K562 (cell line): ENCODE measurements at regions not wholly inside any gene's neighbourhood (a gene's known extent, or its start where the extent isn't known, plus 50 kb on each side); places are given as distances from the start of the nearest gene placed in this dataset.

Source experiments
- ATAC-seq: fragments of 200-7000 bp; cut with Tn5 transposase; 3 replicates; pipeline ENCODE4 v1.9.1; 2020; ENCODE audit warnings: moderate library complexity
- BruUV-seq: library from RNA; stranded (reverse); fragments of 400-500 nt; replicated peaks from 2 replicates; lab custom pipeline; 2021; lab: Mats Ljungman, UMichigan
- CTCF ChIA-PET: fragments of 300-600 bp; formaldehyde crosslinking; extraction: SDS; loops from one replicate; lab custom pipeline; 2021; ENCODE audit warnings: low intra/inter-chr PET ratio; lab: Yijun Ruan, JAX
- POLR2A ChIA-PET: fragments of 300-600, 350-650 bp; sonication (Branson Sonifier 250); formaldehyde crosslinking; extraction: SDS; loops from one replicate; lab custom pipeline; 2021; ENCODE audit warnings: antibody characterized with exemption, inconsistent platforms; lab: Yijun Ruan, JAX
- DNase-seq, 4 experiments: peaks; one replicate each; pipeline versions ENCODE4 v3.0.0 to v3.0.0-alpha.2; 2011 to 2018; ENCODE audit warnings: low spot score in 3 of 4, mixed read lengths in 3 of 4; ENCODE audit errors: extremely low read depth in 1 of 4
- FAIRE-seq: peaks from 2 replicates; lab custom pipeline; 2011; peaks lifted over from hg19 to GRCh38; lab: Jason Lieb, UNC
- H2AFZ ChIP-seq: 2 replicates; pipeline ENCODE4 v1.6.0; 2011; ENCODE audit warnings: low read depth, low read length, control low read depth, inconsistent platforms
- H3K27ac ChIP-seq: fragments of 200-600 bp; 3 replicates; pipeline ENCODE4 v1.8.0; 2011; ENCODE audit warnings: low read depth, mild to moderate bottlenecking, control low read depth, inconsistent platforms, low read length, moderate library complexity, mixed read lengths; ENCODE audit errors: extremely low read depth
- H3K27me3 ChIP-seq, 2 experiments: fragments of 300-600 bp in 1 of 2; 2 replicates in 1 of 2; 3 replicates in 1 of 2; pipeline versions ENCODE4 v1.6.0 to v1.8.0; 2011; ENCODE audit warnings: inconsistent platforms in 2 of 2, low read length in 2 of 2, mild to moderate bottlenecking in 1 of 2, mixed read lengths in 1 of 2, moderate library complexity in 1 of 2; ENCODE audit not compliant: control insufficient read depth in 2 of 2, insufficient read depth in 2 of 2
- H3K36me3 ChIP-seq: fragments of 300-600 bp; 3 replicates; pipeline ENCODE4 v1.8.0; 2011; ENCODE audit warnings: mild to moderate bottlenecking, low read length, inconsistent platforms; ENCODE audit not compliant: control insufficient read depth, insufficient read depth
- H3K4me1 ChIP-seq, 2 experiments: fragments of 200-600 bp in 1 of 2; replicated peaks in 1 of 2; 2 replicates in 1 of 2; 3 replicates in 1 of 2; pipeline versions ENCODE4 v1.5.1 to v1.8.0; 2011; ENCODE audit warnings: inconsistent platforms in 2 of 2, low read length in 2 of 2, mild to moderate bottlenecking in 1 of 2, mixed read lengths in 1 of 2, moderate library complexity in 1 of 2; ENCODE audit not compliant: control insufficient read depth in 2 of 2, insufficient read depth in 2 of 2
- H3K4me2 ChIP-seq: 2 replicates; pipeline ENCODE4 v1.6.1; 2011; ENCODE audit warnings: low read length, control low read depth, inconsistent platforms, mixed read lengths; ENCODE audit not compliant: insufficient read depth
- H3K4me3 ChIP-seq: fragments of 200-600 bp; sonication (generic), shearing (Covaris generic); 2 replicates; pipeline ENCODE4 v1.5.1; 2016; ENCODE audit warnings: control low read depth, inconsistent platforms
- H3K79me2 ChIP-seq: fragments of 200-600 bp; 3 replicates; pipeline ENCODE4 v1.8.0; 2011; ENCODE audit warnings: low read length, inconsistent platforms; ENCODE audit not compliant: control insufficient read depth, insufficient read depth
- H3K9ac ChIP-seq, 2 experiments: 2 replicates each; pipeline versions ENCODE4 v1.6.0 to v1.6.1; 2011; ENCODE audit warnings: low read depth in 2 of 2, low read length in 2 of 2, control low read depth in 1 of 2, inconsistent platforms in 1 of 2, mild to moderate bottlenecking in 1 of 2, mixed read lengths in 1 of 2; ENCODE audit not compliant: insufficient read depth in 1 of 2
- H3K9me1 ChIP-seq: one replicate; pipeline ENCODE4 v1.6.0; 2011; ENCODE audit warnings: inconsistent platforms, mild to moderate bottlenecking, low read length, moderate library complexity; ENCODE audit not compliant: control insufficient read depth, insufficient read depth
- H3K9me3 ChIP-seq: replicated peaks from 2 replicates; pipeline ENCODE4 v1.5.1; 2011; ENCODE audit warnings: low read depth, low read length, inconsistent platforms; ENCODE audit not compliant: control insufficient read depth, insufficient read depth
- H4K20me1 ChIP-seq: replicated peaks from 2 replicates; pipeline ENCODE4 v1.6.1; 2011; ENCODE audit warnings: low read length, inconsistent platforms, mixed read lengths; ENCODE audit not compliant: control insufficient read depth, insufficient read depth
- ATF7 ChIP-seq: fragments of 450-650 bp; IDR thresholded peaks from 2 replicates; pipeline ENCODE4 v1.7.1; 2014; ENCODE audit warnings: mild to moderate bottlenecking, moderate library complexity
- CBX1 ChIP-seq: sonication (generic); IDR thresholded peaks from 2 replicates; pipeline ENCODE4 v1.6.1; 2016; ENCODE audit warnings: antibody characterized with exemption, low read depth, mild to moderate bottlenecking
- ESRRB ChIP-seq: fragments of 250-450 bp; sonication (Bioruptor Pico); IDR thresholded peaks from 2 replicates; pipeline ENCODE4 v1.5.0; 2020; ENCODE audit warnings: mild to moderate bottlenecking, moderate library complexity, borderline replicate concordance
- FOS ChIP-seq: IDR thresholded peaks from 3 replicates; pipeline ENCODE4 v1.6.1; 2011; ENCODE audit not compliant: insufficient read length; ENCODE audit errors: extremely low read depth
- GMEB1 ChIP-seq: fragments of 250-450 bp; sonication (Bioruptor Pico); IDR thresholded peaks from 2 replicates; pipeline ENCODE4 v1.4.0; 2020; ENCODE audit warnings: mild to moderate bottlenecking
- KHSRP ChIP-seq: fragments of 450-650 bp; IDR thresholded peaks from 2 replicates; pipeline ENCODE4 v1.6.1; 2017
- PRMT5 ChIP-seq: sonication (generic); formaldehyde crosslinking; IDR thresholded peaks from 2 replicates; pipeline ENCODE4 v1.5.0; 2020; ENCODE audit warnings: missing genetic modification reagents
- SFPQ ChIP-seq: fragments of 200-400 bp; formaldehyde crosslinking; IDR thresholded peaks from 2 replicates; pipeline ENCODE4 v1.6.1; 2017; ENCODE audit warnings: mild to moderate bottlenecking, low read depth, low read length, moderate library complexity
- SOX6 ChIP-seq: fragments of 450-650 bp; IDR thresholded peaks from 2 replicates; pipeline ENCODE4 v1.6.1; 2014; ENCODE audit warnings: mild to moderate bottlenecking
- ZNF184 ChIP-seq: sonication (generic); formaldehyde crosslinking; IDR thresholded peaks from 2 replicates; pipeline ENCODE4 v1.5.0; 2020; ENCODE audit warnings: missing genetic modification reagents
- ZNF217 ChIP-seq: sonication (generic); formaldehyde crosslinking; IDR thresholded peaks from 2 replicates; pipeline ENCODE4 v1.8.0; 2022; ENCODE audit warnings: mild to moderate bottlenecking, missing genetic modification reagents
- WGBS: fragments of 100-300 bp; shearing (Covaris generic); methylation state at CpG from one replicate; pipeline ENCODE4 v1.1.6; 2016; ENCODE audit warnings: low coverage, mixed read lengths; ENCODE audit not compliant: insufficient coverage; ENCODE audit errors: missing lambda C conversion rate; 5-methylcytosine and 5-hydroxymethylcytosine counted together
- in situ Hi-C: fragments of 300-500 bp; cut with MboI; formaldehyde crosslinking; loops from 4 replicates; pipeline ENCODE4 v1.15.0; 2018; ENCODE audit warnings: inconsistent platforms, mixed read lengths
- intact Hi-C: fragments of 100-400 bp; cut with micrococcal nuclease; formaldehyde crosslinking; loops from 2 replicates; pipeline ENCODE4 v1.14.2; 2022

GRCh38 chr14:28001002-28001401, 765.6 kb upstream of the FOXG1 start:
- no peaks in the 10 kb centered on the region for H3K9me3 ChIP-seq
- H3K27me3 ChIP-seq = no peaks in the 10 kb centered on the region
- 0% methylated on average over 4 of the region's 5 CpGs for WGBS
- CTCF ChIA-PET = no interaction called here
- H3K79me2 ChIP-seq = no peaks in the 10 kb centered on the region
- POLR2A ChIA-PET = no interaction called here
- no peak overlapping the region for H2AFZ ChIP-seq
- H3K4me3 ChIP-seq = no peak overlapping the region
- no peak overlapping the region for H3K4me2 ChIP-seq
- no peak overlapping the region for H3K9ac ChIP-seq
- intact Hi-C loops = no loop called here
- no peak for DNase-seq
- no peak for TF ChIP-seq ZNF217 (CRISPR knock-in tag)
- TF ChIP-seq ATF7 = no peak
- TF ChIP-seq GMEB1 = no peak
- no TSS peak for BruUV-seq
- no peak for ATAC-seq
- in situ Hi-C loops = no loop called here
- no peaks in the 10 kb centered on the region for H4K20me1 ChIP-seq
- H3K9me1 ChIP-seq = no peaks in the 10 kb centered on the region
- no peaks in the 10 kb centered on the region for H3K4me1 ChIP-seq
- no peak for FAIRE-seq
- H3K36me3 ChIP-seq = no peaks in the 10 kb centered on the region
- no peak overlapping the region for H3K27ac ChIP-seq

GRCh38 chr14:28012629-28013415, 753.8 kb upstream of the FOXG1 start:
- H3K4me1 ChIP-seq = no peaks in the 10 kb centered on the region
- no peaks in the 10 kb centered on the region for H3K9me1 ChIP-seq
- H3K9ac ChIP-seq = no peak overlapping the region
- ATAC-seq = no peak
- WGBS = 7% methylated on average over 5 of the region's 6 CpGs
- BruUV-seq = no TSS peak
- H2AFZ ChIP-seq = no peak overlapping the region
- intact Hi-C loops = no loop called here
- no peaks in the 10 kb centered on the region for H3K9me3 ChIP-seq
- no peak overlapping the region for H3K4me2 ChIP-seq
- no peaks in the 10 kb centered on the region for H3K36me3 ChIP-seq
- no peak for FAIRE-seq
- ChIA-PET POLR2A (no interaction called here), CTCF (no interaction called here)
- no peak for TF ChIP-seq ESRRB (CRISPR knock-in tag)
- no peak for TF ChIP-seq CBX1
- TF ChIP-seq ZNF184 = no peak
- TF ChIP-seq KHSRP = no peak
- no peak for TF ChIP-seq SOX6
- no peak for TF ChIP-seq PRMT5
- no peak for TF ChIP-seq FOS
- TF ChIP-seq SFPQ = no peak
- DNase-seq = no peak
- no peaks in the 10 kb centered on the region for H4K20me1 ChIP-seq
- no peaks in the 10 kb centered on the region for H3K27me3 ChIP-seq
- no peaks in the 10 kb centered on the region for H3K79me2 ChIP-seq
- H3K27ac ChIP-seq = no peak overlapping the region
- in situ Hi-C loops = no loop called here
- no peak overlapping the region for H3K4me3 ChIP-seq
